T-helper 17 cell (primary cell): ENCODE measurements at regions not wholly inside any gene's neighbourhood (a gene's known extent, or its start where the extent isn't known, plus 50 kb on each side); places are given as distances from the start of the nearest gene placed in this dataset.
"Not testable (repeated sequence)": the region's sequence is repeated elsewhere in the genome, so short reads cannot be mapped to it uniquely, and the experiment has no call there.

ENCODE experiments used
- ATAC-seq: fragments of 150-1000 bp; cut with Tn5 transposase; 2 replicates; pipeline ENCODE4 v1.10.0; 2021; ENCODE audit warnings: mild to moderate bottlenecking, moderate library complexity
- DNase-seq, 3 donors: peaks; one replicate each; pipeline versions ENCODE4 v3.0.0 to v3.0.0-alpha.2; 2020 to 2021
- H3K9me3 ChIP-seq: one replicate; pipeline ENCODE4 v1.7.0; 2013; ENCODE audit warnings: low read length, mild to moderate bottlenecking; ENCODE audit not compliant: control insufficient read depth, poor library complexity, severe bottlenecking
- H3K27ac Mint-ChIP-seq: one replicate; pipeline ENCODE4 v1.8.0; 2022; ENCODE audit warnings: mild to moderate bottlenecking, moderate library complexity, mixed read lengths
- H3K27me3 Mint-ChIP-seq: one replicate; pipeline ENCODE4 v1.8.0; 2022; ENCODE audit warnings: mixed read lengths
- H3K36me3 Mint-ChIP-seq: one replicate; pipeline ENCODE4 v1.8.0; 2022; ENCODE audit warnings: low read depth, mixed read lengths
- H3K4me1 Mint-ChIP-seq: one replicate; pipeline ENCODE4 v1.8.0; 2022; ENCODE audit warnings: mild to moderate bottlenecking, mixed read lengths
- H3K4me3 Mint-ChIP-seq: one replicate; pipeline ENCODE4 v1.8.0; 2022; ENCODE audit warnings: mild to moderate bottlenecking, moderate library complexity, mixed read lengths

- ATAC-seq: no peak
- H3K9me3 ChIP-seq: no peaks in the 10 kb centered on the region
- Mint-ChIP-seq H3K27ac (no peak overlapping the region), H3K4me1 (no peaks in the 10 kb centered on the region), H3K27me3 (peaks cover 27% of the 10 kb centered on the region), H3K4me3 (no peak overlapping the region), H3K36me3 (no peaks in the 10 kb centered on the region)
- DNase-seq: no peak
These were observed 82.8 kb upstream of the BOD1L1 start for GRCh38 chr4:13710246-13710885.

DNA sequence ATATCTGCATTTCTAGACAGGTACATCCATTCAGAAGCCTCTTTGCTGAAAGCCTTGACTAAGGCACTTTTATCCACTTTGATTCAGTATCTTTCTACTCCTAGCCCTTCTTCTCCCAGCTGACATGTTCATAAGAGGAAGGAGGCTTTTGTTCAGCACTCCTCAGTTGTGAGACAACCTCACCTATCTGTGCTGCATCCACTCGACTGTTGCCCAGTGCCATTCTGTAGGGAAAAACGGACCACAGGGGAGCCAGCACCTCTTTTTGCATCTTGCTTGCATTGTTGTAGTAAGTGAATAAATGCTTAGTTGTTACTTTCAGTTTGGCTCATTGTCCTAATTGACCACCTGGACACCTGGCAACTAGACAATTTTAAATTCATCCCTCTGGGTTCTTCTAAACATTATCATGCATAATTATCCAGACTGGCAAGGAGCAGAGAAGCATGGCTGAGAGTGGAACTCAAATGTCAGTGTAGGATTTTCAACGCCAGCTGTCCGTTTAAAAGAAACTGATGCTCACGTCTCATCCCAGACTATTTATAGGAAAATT lies 83.8 kb upstream of the BOD1L1 start:
- H3K9me3 ChIP-seq: no peaks in the 10 kb centered on the region
- Mint-ChIP-seq H3K27ac (no peak overlapping the region), H3K4me1 (no peaks in the 10 kb centered on the region), H3K27me3 (peaks cover 24% of the 10 kb centered on the region), H3K36me3 (no peaks in the 10 kb centered on the region), H3K4me3 (no peak overlapping the region)
- ATAC-seq (no peak), DNase-seq (no peak)

DNA sequence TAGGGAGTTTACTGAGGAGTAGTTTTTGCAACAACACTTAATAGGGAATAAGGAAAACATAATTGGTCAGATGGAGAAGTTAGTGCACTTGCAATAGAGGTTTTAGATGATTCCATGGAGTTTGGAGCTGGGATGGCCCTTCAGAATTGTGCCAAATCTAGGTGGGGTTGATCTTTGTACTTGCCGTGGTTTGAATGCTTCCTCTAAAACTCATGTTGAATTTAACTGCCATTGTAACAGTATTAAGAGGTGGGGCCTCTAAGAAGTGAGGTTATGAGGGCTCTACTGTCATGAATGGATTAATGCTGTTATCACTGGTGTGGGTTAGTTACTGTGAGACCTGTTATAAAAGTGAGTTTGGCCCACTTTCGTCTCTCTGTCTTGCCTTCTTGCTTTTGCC lies 94.4 kb upstream of the BOD1L1 start:
- no peaks in the 10 kb centered on the region for H3K9me3 ChIP-seq
- ATAC-seq (no peak), DNase-seq (no peak)
- Mint-ChIP-seq H3K4me3 (no peak overlapping the region), H3K4me1 (no peaks in the 10 kb centered on the region), H3K27me3 (peaks cover 15% of the 10 kb centered on the region), H3K36me3 (no peaks in the 10 kb centered on the region), H3K27ac (no peak overlapping the region)

- Mint-ChIP-seq H3K27ac (no peak overlapping the region), H3K4me1 (no peaks in the 10 kb centered on the region), H3K27me3 (peaks cover 17% of the 10 kb centered on the region), H3K36me3 (no peaks in the 10 kb centered on the region), H3K4me3 (no peak overlapping the region)
- no peaks in the 10 kb centered on the region for H3K9me3 ChIP-seq
- ATAC-seq (no peak), DNase-seq (no peak)
These were observed 95.1 kb upstream of the BOD1L1 start for GRCh38 chr4:13722649-13723048.

DNA sequence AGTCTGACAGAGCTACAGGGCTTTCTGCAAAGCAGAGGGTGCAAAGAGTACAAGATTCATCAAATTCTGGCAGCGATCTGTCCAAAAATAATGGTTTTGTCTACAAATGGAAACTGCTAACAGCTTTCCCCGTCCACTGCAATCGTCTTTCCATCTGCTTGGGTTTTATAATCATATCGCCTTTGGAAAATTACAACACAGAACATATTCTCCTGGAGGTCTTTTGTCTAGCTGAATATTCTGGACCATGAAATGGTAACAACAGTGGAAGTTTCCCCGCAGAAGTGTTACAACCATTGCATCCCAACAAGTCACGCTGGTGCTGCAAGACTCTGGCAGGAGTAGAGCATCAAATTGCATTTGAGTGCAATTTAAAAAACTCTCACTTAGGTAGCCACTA lies 101.2 kb upstream of the BOD1L1 start:
- Mint-ChIP-seq H3K36me3 (no peaks in the 10 kb centered on the region), H3K4me1 (no peaks in the 10 kb centered on the region), H3K27ac (no peak overlapping the region), H3K4me3 (no peak overlapping the region), H3K27me3 (peaks cover 26% of the 10 kb centered on the region)
- ATAC-seq (no peak), DNase-seq (no peak)
- H3K9me3 ChIP-seq: no peaks in the 10 kb centered on the region

- DNase-seq: no peak
- no peaks in the 10 kb centered on the region for H3K9me3 ChIP-seq
- no peaks in the 10 kb centered on the region for H3K4me1 Mint-ChIP-seq
- H3K4me3 Mint-ChIP-seq: no peak overlapping the region
- H3K27me3 Mint-ChIP-seq: peaks cover 26% of the 10 kb centered on the region
- H3K36me3 Mint-ChIP-seq: no peaks in the 10 kb centered on the region
- ATAC-seq: no peak
- H3K27ac Mint-ChIP-seq: no peak overlapping the region
These were observed 103.5 kb upstream of the BOD1L1 start for GRCh38 chr4:13731019-13731418.

- Mint-ChIP-seq H3K4me1 (no peaks in the 10 kb centered on the region), H3K27ac (no peak overlapping the region), H3K4me3 (no peak overlapping the region), H3K27me3 (peaks cover 16% of the 10 kb centered on the region), H3K36me3 (no peaks in the 10 kb centered on the region)
- no peaks in the 10 kb centered on the region for H3K9me3 ChIP-seq
- DNase-seq (no peak), ATAC-seq (no peak)
These were observed 106.3 kb upstream of the BOD1L1 start for GRCh38 chr4:13733817-13734216.

DNA sequence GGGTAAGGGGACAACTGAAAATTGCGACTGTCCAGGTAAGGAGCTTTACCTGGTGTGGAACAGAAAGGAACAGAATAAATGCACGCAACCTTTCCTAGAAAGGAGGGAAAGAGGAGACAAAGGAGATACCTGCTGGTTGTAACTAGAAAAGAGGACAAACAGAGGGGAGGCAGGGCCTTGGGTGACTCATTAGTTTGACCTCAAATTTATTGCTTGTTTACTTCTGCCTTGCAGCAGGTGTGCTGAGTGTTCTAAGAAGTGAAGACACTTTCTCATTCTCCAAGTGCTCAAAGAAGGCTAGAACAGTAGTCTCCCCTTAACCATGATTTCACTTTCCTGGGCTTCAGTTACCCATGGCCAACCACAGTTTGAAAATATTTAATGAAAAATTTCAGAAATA lies 123.1 kb upstream of the BOD1L1 start:
- H3K27ac Mint-ChIP-seq: no peak overlapping the region
- H3K9me3 ChIP-seq: peaks cover 2% of the 10 kb centered on the region
- H3K27me3 Mint-ChIP-seq: no peaks in the 10 kb centered on the region
- no peak overlapping the region for H3K4me3 Mint-ChIP-seq
- no peaks in the 10 kb centered on the region for H3K4me1 Mint-ChIP-seq
- DNase-seq (no peak), ATAC-seq (no peak)
- H3K36me3 Mint-ChIP-seq: no peaks in the 10 kb centered on the region

DNA sequence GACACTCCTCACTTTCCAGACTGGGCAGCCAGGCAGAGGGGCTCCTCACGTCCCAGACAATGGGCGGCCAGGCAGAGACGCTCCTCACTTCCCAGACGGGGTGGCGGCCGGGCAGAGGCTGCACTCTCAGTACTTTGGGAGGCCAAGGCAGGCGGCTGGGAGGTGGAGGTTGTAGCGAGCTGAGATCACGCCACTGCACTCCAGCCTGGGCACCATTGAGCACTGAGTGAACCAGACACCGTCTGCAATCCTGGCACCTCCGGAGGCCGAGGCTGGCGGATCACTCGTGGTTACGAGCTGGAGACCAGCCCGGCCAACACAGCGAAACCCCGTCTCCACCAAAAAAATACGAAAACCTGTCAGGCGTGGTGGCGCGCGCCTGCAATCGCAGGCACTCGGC lies 134.1 kb upstream of the BOD1L1 start:
- not testable (repeated sequence) for H3K27me3 Mint-ChIP-seq, H3K27ac Mint-ChIP-seq, ATAC-seq, H3K36me3 Mint-ChIP-seq, H3K4me3 Mint-ChIP-seq, DNase-seq, H3K4me1 Mint-ChIP-seq, H3K9me3 ChIP-seq

GRCh38 chr4:13762130-13762529 lies 134.6 kb upstream of the BOD1L1 start:
- ATAC-seq: no peak
- no peak for DNase-seq
- Mint-ChIP-seq H3K27me3 (no peaks in the 10 kb centered on the region), H3K4me1 (no peaks in the 10 kb centered on the region), H3K4me3 (no peak overlapping the region), H3K36me3 (no peaks in the 10 kb centered on the region), H3K27ac (no peak overlapping the region)
- H3K9me3 ChIP-seq: peaks cover 2% of the 10 kb centered on the region

DNA sequence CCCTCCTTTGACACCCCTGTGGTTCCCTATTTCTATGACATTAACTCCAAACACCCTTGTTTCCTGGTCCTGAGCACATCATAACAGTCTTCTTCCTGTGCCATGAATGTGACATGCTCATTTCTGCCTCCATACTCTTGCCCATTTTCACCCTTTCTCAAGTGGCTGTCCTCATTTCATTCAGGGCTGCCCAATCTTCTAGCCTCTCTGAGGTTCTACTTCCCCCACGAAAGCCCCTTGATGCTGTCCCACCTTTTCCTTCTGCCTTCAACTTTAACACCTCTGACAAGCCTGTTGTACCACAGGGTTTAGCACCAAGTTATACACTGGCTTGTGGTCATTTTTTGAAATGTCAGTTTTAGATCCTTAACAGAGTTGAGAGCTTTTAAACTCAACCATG lies 136.2 kb upstream of the BOD1L1 start:
- no peak for ATAC-seq
- no peak overlapping the region for H3K27ac Mint-ChIP-seq

DNA sequence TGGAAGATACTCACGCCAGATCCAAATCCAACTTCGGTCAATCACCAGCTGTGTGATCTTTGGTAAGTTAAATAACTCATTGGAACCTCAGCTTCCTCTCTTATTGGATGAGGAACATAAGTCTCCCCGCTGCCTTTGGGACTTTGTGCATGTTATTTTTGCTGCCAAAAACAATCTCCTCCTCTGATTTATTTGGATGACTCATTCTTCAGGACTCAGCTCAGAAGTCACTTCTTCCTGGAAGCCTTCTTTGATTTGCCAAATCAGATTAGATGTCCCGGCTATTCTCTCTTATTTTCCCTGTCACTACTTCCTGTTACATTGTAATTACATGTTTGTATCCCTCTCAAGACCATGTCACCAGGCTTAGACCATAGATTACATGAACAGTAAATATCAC lies 138.0 kb upstream of the BOD1L1 start:
- no peaks in the 10 kb centered on the region for H3K9me3 ChIP-seq
- Mint-ChIP-seq H3K27ac (no peak overlapping the region), H3K4me1 (no peaks in the 10 kb centered on the region), H3K27me3 (no peaks in the 10 kb centered on the region), H3K36me3 (no peaks in the 10 kb centered on the region), H3K4me3 (no peak overlapping the region)
- ATAC-seq (no peak), DNase-seq (no peak)

More for the DNA sequence above, 136.2 kb upstream of the BOD1L1 start:
- DNase-seq: no peak
- Mint-ChIP-seq H3K36me3 (no peaks in the 10 kb centered on the region), H3K27me3 (no peaks in the 10 kb centered on the region), H3K4me3 (no peak overlapping the region), H3K4me1 (no peaks in the 10 kb centered on the region)
- no peaks in the 10 kb centered on the region for H3K9me3 ChIP-seq

GRCh38 chr4:13766761-13767540 lies 139.4 kb upstream of the BOD1L1 start:
- no peaks in the 10 kb centered on the region for H3K9me3 ChIP-seq
- Mint-ChIP-seq H3K27me3 (no peaks in the 10 kb centered on the region), H3K27ac (no peak overlapping the region), H3K4me3 (no peak overlapping the region), H3K4me1 (no peaks in the 10 kb centered on the region), H3K36me3 (no peaks in the 10 kb centered on the region)
- no peak for ATAC-seq
- DNase-seq: no peak

- H3K27ac Mint-ChIP-seq: no peak overlapping the region
- no peaks in the 10 kb centered on the region for H3K9me3 ChIP-seq
- ATAC-seq: no peak
- no peaks in the 10 kb centered on the region for H3K4me1 Mint-ChIP-seq
- H3K36me3 Mint-ChIP-seq: no peaks in the 10 kb centered on the region
- no peak overlapping the region for H3K4me3 Mint-ChIP-seq
- no peaks in the 10 kb centered on the region for H3K27me3 Mint-ChIP-seq
- DNase-seq: no peak
These were observed 149.8 kb upstream of the BOD1L1 start for GRCh38 chr4:13777341-13777740.
